Pancreas (tissue), 10 donors: ENCODE measurements at regions not wholly inside any gene's neighbourhood (a gene's known extent, or its start where the extent isn't known, plus 50 kb on each side); places are given as distances from the start of the nearest gene placed in this dataset.

ENCODE experiments used
- ATAC-seq, 4 donors: fragments of 200-7000 bp; cut with Tn5 transposase; one replicate each; pipeline versions ENCODE4 v1.8.0 to v1.9.1; 2020; ENCODE audit warnings: mild to moderate bottlenecking in 4 of 4, moderate library complexity in 4 of 4
- DNase-seq, 6 donors: peaks; one replicate each; pipeline ENCODE4 v3.0.0-alpha.2; 2020
- FAIRE-seq: peaks from 2 replicates; lab custom pipeline; 2012; peaks lifted over from hg19 to GRCh38; lab: Jason Lieb, UNC
- H3K27ac ChIP-seq, 4 donors: fragments of 200-600 bp; sonication (generic); 1 replicate in 3 of 4; 2 replicates in 1 of 4; pipeline versions ENCODE4 v1.5.0 to v1.8.0; 2020
- H3K27me3 ChIP-seq, 4 donors: fragments of 200-600 bp; one replicate each; pipeline ENCODE4 v1.8.0; 2021
- H3K36me3 ChIP-seq, 3 donors: fragments of 200-600 bp; sonication (generic) in 1 of 3; one replicate each; pipeline versions ENCODE4 v1.5.0 to v1.8.0; 2020 to 2021
- H3K4me1 ChIP-seq, 3 donors: fragments of 200-600 bp; one replicate each; pipeline ENCODE4 v1.8.0; 2021
- H3K4me3 ChIP-seq, 4 donors: fragments of 200-600 bp; sonication (generic) in 2 of 4; one replicate each; pipeline versions ENCODE4 v1.5.0 to v1.8.0; 2020 to 2021
- H3K9me3 ChIP-seq, 4 donors: fragments of 200-600 bp; one replicate each; pipeline ENCODE4 v1.8.0; 2021
- WGBS, 2 donors: extraction: QIAGEN DNeasy Blood & Tissue Kit; methylation state at CpG; one replicate each; pipeline ENCODE4 v1.1.7; 2013; 5-methylcytosine and 5-hydroxymethylcytosine counted together
- intact Hi-C, 3 donors: fragments of 100-400 bp; cut with DNase I; formaldehyde crosslinking; loops; one replicate each; pipeline versions ENCODE4 v1.11.1 to v1.14.2; 2022
- TF ChIP-seq, protein P1 (sequence below), 4 donors: fragments of 200-600 bp; sonication (generic) in 3 of 4; IDR thresholded peaks; one replicate each; pipeline versions ENCODE4 v1.5.0 to v1.8.0; 2021; ENCODE audit warnings: antibody characterized with exemption in 4 of 4
- donor health status: healthy with polysubstance abuse.
- donor health status: DM: no; HTN: no; CAD: no; lungs with moderate emphysema.
- donor health status: DM: no; HTN: no; CAD: no.
- donor health status: control.
- donor health status: control.
- donor health status: Bipolar disorder and iron deficiency.
- donor health status: DM: yes; HTN: yes; CAD: no.
- donor health status: DM: no; HTN: no; CAD: no.
- donor health status: DM: no; HTN: no; CAD: no.
- donor health status: DM: yes; HTN: yes; CAD: no.

DNA sequence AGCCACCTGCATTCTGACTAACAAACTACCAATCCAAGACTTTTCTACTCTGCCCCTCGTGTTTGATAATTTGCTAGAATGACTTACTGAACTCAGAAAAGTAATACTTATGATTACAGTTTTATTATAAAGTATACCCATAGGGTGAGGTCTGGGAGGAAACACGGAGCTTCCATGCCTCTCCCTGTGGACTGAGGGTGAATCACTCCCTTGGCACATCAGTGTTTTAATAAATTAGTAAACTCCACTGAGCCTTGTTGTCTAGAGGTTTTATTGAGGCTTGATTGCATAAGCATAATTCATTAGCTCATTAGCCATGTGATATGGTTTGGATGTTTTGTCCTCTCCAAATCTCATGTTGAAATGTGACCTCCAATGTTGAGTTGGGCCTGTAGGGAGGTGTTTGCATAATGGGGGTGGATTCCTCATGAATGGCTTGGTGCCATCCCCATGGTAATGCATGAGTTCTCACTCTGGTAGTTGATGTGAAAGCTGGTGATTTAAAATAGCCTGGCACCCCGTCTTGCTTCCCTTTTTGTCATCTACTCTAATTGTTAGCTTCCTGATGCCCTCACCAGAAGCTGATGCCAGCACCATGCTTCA, 233.6 kb upstream of the TRPC7 start:
- 52 to 55% methylated on average over 3 of the region's 3 CpGs for WGBS, 2 donors
- intact Hi-C loops: no loop called here
- DNase-seq (no peak), FAIRE-seq (no peak), ATAC-seq (no peak)
- Histone ChIP-seq H3K9me3 (no peaks in the 10 kb centered on the region), H3K27me3 (no peaks in the 10 kb centered on the region), H3K36me3 (no peaks in the 10 kb centered on the region), H3K4me1 (no peaks in the 10 kb centered on the region), H3K27ac (no peak overlapping the region), H3K4me3 (no peak overlapping the region)
- TF ChIP-seq, protein P1, sequence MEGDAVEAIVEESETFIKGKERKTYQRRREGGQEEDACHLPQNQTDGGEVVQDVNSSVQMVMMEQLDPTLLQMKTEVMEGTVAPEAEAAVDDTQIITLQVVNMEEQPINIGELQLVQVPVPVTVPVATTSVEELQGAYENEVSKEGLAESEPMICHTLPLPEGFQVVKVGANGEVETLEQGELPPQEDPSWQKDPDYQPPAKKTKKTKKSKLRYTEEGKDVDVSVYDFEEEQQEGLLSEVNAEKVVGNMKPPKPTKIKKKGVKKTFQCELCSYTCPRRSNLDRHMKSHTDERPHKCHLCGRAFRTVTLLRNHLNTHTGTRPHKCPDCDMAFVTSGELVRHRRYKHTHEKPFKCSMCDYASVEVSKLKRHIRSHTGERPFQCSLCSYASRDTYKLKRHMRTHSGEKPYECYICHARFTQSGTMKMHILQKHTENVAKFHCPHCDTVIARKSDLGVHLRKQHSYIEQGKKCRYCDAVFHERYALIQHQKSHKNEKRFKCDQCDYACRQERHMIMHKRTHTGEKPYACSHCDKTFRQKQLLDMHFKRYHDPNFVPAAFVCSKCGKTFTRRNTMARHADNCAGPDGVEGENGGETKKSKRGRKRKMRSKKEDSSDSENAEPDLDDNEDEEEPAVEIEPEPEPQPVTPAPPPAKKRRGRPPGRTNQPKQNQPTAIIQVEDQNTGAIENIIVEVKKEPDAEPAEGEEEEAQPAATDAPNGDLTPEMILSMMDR (IDR thresholded peaks at IDR 0.05): no peak

DNA sequence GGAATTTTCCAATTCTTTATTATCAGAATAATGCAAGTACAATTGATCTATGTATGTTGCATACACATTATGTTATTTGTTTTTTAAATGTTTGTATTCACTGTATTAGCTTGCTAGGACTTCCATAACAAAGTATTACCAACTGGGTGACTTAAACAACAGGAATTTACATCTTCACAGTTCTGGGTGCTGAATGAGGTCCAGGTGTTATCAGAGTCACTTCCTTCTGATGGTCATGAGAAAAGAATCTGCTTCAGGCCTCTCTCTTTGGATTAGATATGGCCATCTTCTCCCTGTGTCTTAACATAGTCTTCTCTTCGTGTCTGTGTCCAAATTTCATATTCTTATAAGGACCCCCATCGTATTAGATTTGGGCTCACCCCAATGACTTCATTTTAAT, 229.1 kb upstream of the TRPC7 start:
- no peaks in the 10 kb centered on the region for H3K9me3 ChIP-seq
- no peak for DNase-seq
- ATAC-seq: no peak
- H3K4me1 ChIP-seq: no peaks in the 10 kb centered on the region
- no peaks in the 10 kb centered on the region for H3K36me3 ChIP-seq
- TF ChIP-seq, protein P1 (IDR thresholded peaks at IDR 0.05): no peak
- no peaks in the 10 kb centered on the region for H3K27me3 ChIP-seq
- intact Hi-C loops: no loop called here
- no peak for FAIRE-seq
- H3K4me3 ChIP-seq: no peak overlapping the region
- H3K27ac ChIP-seq: no peak overlapping the region
- WGBS, 2 donors: 44 to 48% methylated on average over 2 of the region's 2 CpGs

- H3K9me3 ChIP-seq: no peaks in the 10 kb centered on the region
- H3K27ac ChIP-seq: no peak overlapping the region
- H3K4me1 ChIP-seq: no peaks in the 10 kb centered on the region
- H3K27me3 ChIP-seq: no peaks in the 10 kb centered on the region
- H3K4me3 ChIP-seq: no peak overlapping the region
- no peak for DNase-seq
- 27 to 45% methylated on average over 1 of the region's 1 CpG for WGBS, 2 donors
- FAIRE-seq: no peak
- ATAC-seq: no peak
- TF ChIP-seq, protein P1 (IDR thresholded peaks at IDR 0.05): no peak
- intact Hi-C loops: no loop called here
- H3K36me3 ChIP-seq: no peaks in the 10 kb centered on the region
These were observed 225.2 kb upstream of the TRPC7 start for GRCh38 chr5:136590581-136590980.

DNA sequence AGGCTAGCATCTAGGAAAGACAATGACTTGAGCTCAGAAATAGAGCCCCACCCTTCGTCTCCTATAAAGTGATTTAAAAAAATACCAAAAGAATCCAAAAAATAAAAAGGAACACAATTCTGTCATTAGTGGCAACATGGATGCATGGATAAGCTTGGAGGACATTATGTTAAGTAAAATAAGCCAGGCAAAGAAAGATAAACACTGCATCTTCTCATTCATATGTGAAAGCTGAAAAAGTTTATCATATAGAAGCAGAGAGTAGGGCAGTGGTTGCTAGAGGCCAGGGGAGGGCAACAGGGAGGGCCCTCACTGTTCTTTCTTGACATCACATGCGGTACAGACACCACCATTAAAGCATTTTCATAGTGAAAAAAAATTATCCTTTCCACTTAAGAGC, 220.9 kb upstream of the TRPC7 start:
- Histone ChIP-seq H3K4me3 (no peak overlapping the region), H3K36me3 (no peaks in the 10 kb centered on the region), H3K4me1 (no peaks in the 10 kb centered on the region), H3K27me3 (no peaks in the 10 kb centered on the region), H3K27ac (no peak overlapping the region), H3K9me3 (no peaks in the 10 kb centered on the region)
- DNase-seq (no peak), ATAC-seq (no peak), FAIRE-seq (no peak)
- 60 to 76% methylated on average over 2 of the region's 2 CpGs for WGBS, 2 donors
- intact Hi-C loops: no loop called here
- TF ChIP-seq, protein P1 (IDR thresholded peaks at IDR 0.05): no peak

DNA sequence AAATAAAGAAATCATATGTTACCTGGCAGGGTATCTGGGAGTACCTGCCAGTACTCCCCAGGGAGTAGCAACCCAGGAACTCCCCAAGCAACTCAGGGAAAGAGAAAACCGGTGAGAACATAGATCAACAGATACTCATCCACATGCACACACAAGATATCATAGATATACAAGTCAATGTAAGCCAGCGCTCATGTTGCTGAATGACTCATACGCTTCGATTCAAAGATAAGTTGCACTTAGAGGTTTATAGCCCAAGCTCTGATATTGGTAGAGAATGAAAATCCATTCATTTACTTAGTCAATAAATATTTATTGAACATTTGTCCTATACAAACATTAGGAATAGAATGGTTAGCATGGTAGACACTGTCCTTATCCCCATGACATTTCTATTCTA, 219.1 kb upstream of the TRPC7 start:
- TF ChIP-seq, protein P1 (IDR thresholded peaks at IDR 0.05): no peak
- FAIRE-seq: no peak
- WGBS, 2 donors: 82 to 89% methylated on average over 4 of the region's 4 CpGs
- intact Hi-C loops: no loop called here
- no peaks in the 10 kb centered on the region for H3K4me1 ChIP-seq
- no peak overlapping the region for H3K27ac ChIP-seq
- no peak for ATAC-seq
- H3K36me3 ChIP-seq: no peaks in the 10 kb centered on the region
- H3K27me3 ChIP-seq: no peaks in the 10 kb centered on the region
- no peaks in the 10 kb centered on the region for H3K9me3 ChIP-seq
- H3K4me3 ChIP-seq: no peak overlapping the region
- no peak for DNase-seq
